Pulmonary artery endothelial cell (primary cell): ENCODE measurements at regions not wholly inside any gene's neighbourhood (a gene's known extent, or its start where the extent isn't known, plus 50 kb on each side); places are given as distances from the start of the nearest gene placed in this dataset.

Experiments used
- DNase-seq: peaks from one replicate; pipeline ENCODE4 v3.0.0-alpha.2; 2011; ENCODE audit warnings: low read depth, low spot score

GRCh38 chr3:192082730-192083660, 622.0 kb downstream of the PYDC2 start:
- DNase-seq = no peak
